Thyroid gland (tissue), 4 donors: ENCODE measurements at regions not wholly inside any gene's neighbourhood (a gene's known extent, or its start where the extent isn't known, plus 50 kb on each side); places are given as distances from the start of the nearest gene placed in this dataset.
"Not testable (repeated sequence)": the region's sequence is repeated elsewhere in the genome, so short reads cannot be mapped to it uniquely, and the experiment has no call there.

Experiments
- DNase-seq, 2 donors: peaks; one replicate each; pipeline ENCODE4 v3.0.0-alpha.2; 2019
- H3K27ac ChIP-seq, 3 donors: fragments of 200-600 bp; sonication (generic); 1 replicate in 2 of 3; 2 replicates in 1 of 3; pipeline ENCODE4 v1.5.1; 2016 to 2019; ENCODE audit warnings: mild to moderate bottlenecking in 1 of 3, moderate library complexity in 1 of 3
- H3K27me3 ChIP-seq: fragments of 200-600 bp; sonication (generic); one replicate; pipeline ENCODE4 v1.5.1; 2019
- H3K36me3 ChIP-seq, 2 donors: fragments of 200-600 bp; sonication (generic); one replicate each; pipeline ENCODE4 v1.5.1; 2016 to 2019
- H3K4me1 ChIP-seq, 2 donors: fragments of 200-600 bp; sonication (generic); one replicate each; pipeline ENCODE4 v1.5.1; 2017 to 2019
- H3K4me3 ChIP-seq, 3 donors: fragments of 200-600 bp; sonication (generic); replicated peaks in 1 of 3; 1 replicate in 2 of 3; 2 replicates in 1 of 3; pipeline ENCODE4 v1.5.1; 2016; ENCODE audit warnings: mild to moderate bottlenecking in 1 of 3
- H3K9me3 ChIP-seq: fragments of 200-600 bp; sonication (generic); one replicate; pipeline ENCODE4 v1.5.1; 2017
- POLR2A ChIP-seq, 2 donors: fragments of 450-650 bp; IDR thresholded peaks; one replicate each; pipeline ENCODE4 v1.6.1; 2017; ENCODE audit warnings: antibody characterized with exemption in 2 of 2, mild to moderate bottlenecking in 2 of 2, moderate library complexity in 1 of 2
- WGBS, 2 donors: methylation state at CpG; one replicate each; pipeline ENCODE4 v1.1.5; 2017; 5-methylcytosine and 5-hydroxymethylcytosine counted together
- intact Hi-C: fragments of 100-400 bp; cut with DNase I; formaldehyde crosslinking; loops from one replicate; pipeline ENCODE4 v1.15.1; 2023
- TF ChIP-seq, protein P1 (sequence below), 6 experiments: fragments of 200-600 bp in 3 of 6; fragments of 450-650 bp in 3 of 6; sonication (generic) in 3 of 6; IDR thresholded peaks; one replicate each; pipeline ENCODE4 v1.5.1; 2016 to 2019; ENCODE audit warnings: antibody characterized with exemption in 6 of 6, mild to moderate bottlenecking in 2 of 6, inconsistent platforms in 1 of 6, moderate library complexity in 1 of 6

DNA sequence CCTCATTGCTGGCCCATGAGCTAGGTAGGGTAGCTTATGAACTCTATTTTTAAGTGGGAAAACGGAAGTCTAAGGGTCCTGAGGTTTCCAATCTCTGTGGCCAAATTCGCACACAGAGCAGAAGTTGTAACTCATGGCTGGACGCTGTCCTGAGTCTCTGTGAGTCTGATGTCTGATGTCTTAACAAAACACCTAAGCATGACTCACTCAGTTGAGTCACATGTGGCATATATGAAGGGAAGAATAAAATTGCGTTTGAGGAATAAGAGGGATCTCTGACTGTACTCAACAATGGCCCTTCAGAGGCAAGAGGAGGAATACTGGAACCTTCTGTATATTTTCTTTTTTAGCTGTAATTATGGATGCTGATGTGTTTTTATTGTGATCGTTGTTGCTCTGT lies 569.7 kb downstream of the RIT2 start:
- Histone ChIP-seq H3K27ac (no peak overlapping the region), H3K4me3 (no peak overlapping the region), H3K36me3 (no peaks in the 10 kb centered on the region), H3K27me3 (no peaks in the 10 kb centered on the region), H3K9me3 (no peaks in the 10 kb centered on the region), H3K4me1 (no peaks in the 10 kb centered on the region)
- intact Hi-C loops, result no loop called here
- TF ChIP-seq, protein P1, sequence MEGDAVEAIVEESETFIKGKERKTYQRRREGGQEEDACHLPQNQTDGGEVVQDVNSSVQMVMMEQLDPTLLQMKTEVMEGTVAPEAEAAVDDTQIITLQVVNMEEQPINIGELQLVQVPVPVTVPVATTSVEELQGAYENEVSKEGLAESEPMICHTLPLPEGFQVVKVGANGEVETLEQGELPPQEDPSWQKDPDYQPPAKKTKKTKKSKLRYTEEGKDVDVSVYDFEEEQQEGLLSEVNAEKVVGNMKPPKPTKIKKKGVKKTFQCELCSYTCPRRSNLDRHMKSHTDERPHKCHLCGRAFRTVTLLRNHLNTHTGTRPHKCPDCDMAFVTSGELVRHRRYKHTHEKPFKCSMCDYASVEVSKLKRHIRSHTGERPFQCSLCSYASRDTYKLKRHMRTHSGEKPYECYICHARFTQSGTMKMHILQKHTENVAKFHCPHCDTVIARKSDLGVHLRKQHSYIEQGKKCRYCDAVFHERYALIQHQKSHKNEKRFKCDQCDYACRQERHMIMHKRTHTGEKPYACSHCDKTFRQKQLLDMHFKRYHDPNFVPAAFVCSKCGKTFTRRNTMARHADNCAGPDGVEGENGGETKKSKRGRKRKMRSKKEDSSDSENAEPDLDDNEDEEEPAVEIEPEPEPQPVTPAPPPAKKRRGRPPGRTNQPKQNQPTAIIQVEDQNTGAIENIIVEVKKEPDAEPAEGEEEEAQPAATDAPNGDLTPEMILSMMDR (IDR thresholded peaks at IDR 0.05), result no peak
- no peak for TF ChIP-seq POLR2A (IDR thresholded peaks at IDR 0.05)
- DNase-seq, result no peak
- WGBS, 2 donors, result 71 to 85% methylated on average over 5 of the region's 5 CpGs

DNA sequence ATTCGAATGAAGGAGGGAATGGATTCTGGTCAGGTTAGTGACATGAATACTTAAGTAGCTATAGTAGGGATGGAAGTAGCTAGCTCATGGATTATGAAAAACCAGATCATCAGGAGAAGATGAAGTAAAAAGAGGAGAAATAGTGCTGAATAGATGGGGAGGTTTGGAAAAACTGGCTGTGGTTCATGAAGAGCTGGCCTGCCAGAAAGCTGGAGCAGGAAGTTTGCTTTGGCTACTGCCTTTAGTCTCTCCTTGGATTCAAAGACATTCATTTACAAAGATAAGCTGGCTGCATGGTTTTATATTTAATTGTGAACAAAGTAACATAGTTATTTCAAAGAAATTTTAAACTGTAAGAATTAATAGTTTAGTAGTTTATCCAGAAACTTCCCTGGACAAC lies 567.0 kb downstream of the RIT2 start:
- Histone ChIP-seq H3K27me3 (no peaks in the 10 kb centered on the region), H3K36me3 (no peaks in the 10 kb centered on the region), H3K9me3 (no peaks in the 10 kb centered on the region), H3K27ac (no peak overlapping the region), H3K4me1 (no peaks in the 10 kb centered on the region), H3K4me3 (no peak overlapping the region)
- no peak for TF ChIP-seq POLR2A (IDR thresholded peaks at IDR 0.05)
- TF ChIP-seq, protein P1 (IDR thresholded peaks at IDR 0.05), result no peak
- no peak for DNase-seq
- intact Hi-C loops, result no loop called here
- whole genome bisulfite sequencing, 2 donors, result 70 to 76% methylated on average over 1 of the region's 1 CpG

DNA sequence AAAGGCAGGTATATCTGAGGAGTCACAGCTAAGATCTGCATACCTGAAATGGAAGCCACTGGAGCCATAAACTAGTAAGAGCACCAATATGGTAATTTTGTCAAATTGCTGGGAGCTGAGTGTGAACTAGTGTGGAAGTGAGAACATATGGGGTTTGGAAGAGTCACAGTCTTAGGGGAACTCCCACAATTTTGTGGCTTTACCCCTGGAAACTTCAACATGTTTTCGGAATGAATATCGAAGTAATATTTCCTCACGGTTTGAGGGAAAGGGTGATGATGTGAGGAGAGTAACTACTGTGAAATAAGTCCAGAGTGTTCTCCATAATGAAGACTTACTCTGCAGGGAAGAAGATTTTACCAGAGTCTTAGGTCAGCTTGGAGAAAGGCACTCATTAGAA lies 565.9 kb downstream of the RIT2 start:
- Histone ChIP-seq H3K9me3 (no peaks in the 10 kb centered on the region), H3K36me3 (no peaks in the 10 kb centered on the region), H3K27me3 (no peaks in the 10 kb centered on the region), H3K4me3 (no peak overlapping the region), H3K4me1 (no peaks in the 10 kb centered on the region), H3K27ac (no peak overlapping the region)
- intact Hi-C loops, result no loop called here
- no peak for DNase-seq
- 95 to 97% methylated on average over 3 of the region's 3 CpGs for WGBS, 2 donors
- TF ChIP-seq, protein P1 (IDR thresholded peaks at IDR 0.05), result no peak
- TF ChIP-seq POLR2A (IDR thresholded peaks at IDR 0.05), result no peak

DNA sequence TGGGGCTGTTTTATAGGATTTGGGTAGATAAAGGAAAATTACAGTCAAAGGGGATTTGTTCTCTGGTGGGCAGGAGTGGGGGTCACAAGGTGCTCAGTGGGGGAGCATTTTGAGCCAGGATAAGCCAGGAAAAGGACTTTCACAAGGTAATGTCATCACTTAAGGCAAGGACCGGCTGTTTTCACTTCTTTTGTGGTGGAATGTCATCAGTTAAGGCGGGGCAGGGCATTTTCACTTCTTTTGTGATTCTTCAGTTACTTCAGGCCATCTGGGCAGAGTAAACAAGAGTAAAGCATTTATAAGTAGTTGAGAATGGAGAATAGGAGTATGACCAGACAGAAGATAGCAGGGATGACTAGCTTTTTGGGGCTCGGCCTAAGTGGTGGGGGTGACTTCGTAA lies 562.9 kb downstream of the RIT2 start:
- H3K4me1 ChIP-seq, H3K4me3 ChIP-seq, H3K27ac ChIP-seq, H3K27me3 ChIP-seq, H3K36me3 ChIP-seq, intact Hi-C loops, H3K9me3 ChIP-seq, DNase-seq: not testable (repeated sequence)
- 79 to 89% methylated on average over 4 of the region's 4 CpGs for WGBS, 2 donors

DNA sequence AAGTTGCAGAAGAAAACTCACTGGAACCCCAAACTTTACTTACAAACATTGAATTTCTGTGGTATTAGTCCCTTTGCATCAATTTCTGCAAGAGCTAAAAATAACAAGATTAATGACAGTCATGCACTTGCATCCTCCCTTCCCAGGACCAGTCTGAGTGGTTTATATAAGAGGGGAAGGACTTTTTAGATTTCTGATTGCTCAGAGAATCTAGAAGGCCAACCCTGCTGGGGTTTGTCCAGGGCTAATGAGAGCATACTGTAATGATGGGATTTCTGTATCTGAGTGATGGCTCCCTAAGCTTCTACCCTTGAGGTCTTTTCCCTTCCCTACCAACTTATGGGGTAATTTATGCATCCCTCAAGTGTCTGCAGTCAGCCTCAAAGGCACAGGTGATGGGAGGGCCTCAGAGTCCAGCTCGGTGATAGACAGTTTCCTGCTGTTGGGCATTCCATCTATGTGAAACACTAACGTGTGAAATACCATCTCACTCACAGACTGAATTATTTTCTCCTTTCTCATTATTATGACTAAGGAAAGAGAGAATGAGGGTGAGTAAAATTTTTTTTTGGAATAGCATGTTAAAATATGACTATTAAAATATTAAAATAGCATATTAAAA lies 556.3 kb downstream of the RIT2 start:
- no peaks in the 10 kb centered on the region for H3K9me3 ChIP-seq
- H3K27me3 ChIP-seq, result no peaks in the 10 kb centered on the region
- WGBS, 2 donors, result 59 to 65% methylated on average over 2 of the region's 2 CpGs
- no peaks in the 10 kb centered on the region for H3K4me1 ChIP-seq
- no peak for DNase-seq
- intact Hi-C loops, result no loop called here
- TF ChIP-seq, protein P1 (IDR thresholded peaks at IDR 0.05), result no peak
- no peak for TF ChIP-seq POLR2A (IDR thresholded peaks at IDR 0.05)
- H3K4me3 ChIP-seq, result no peak overlapping the region
- no peaks in the 10 kb centered on the region for H3K36me3 ChIP-seq
- no peak overlapping the region for H3K27ac ChIP-seq

DNA sequence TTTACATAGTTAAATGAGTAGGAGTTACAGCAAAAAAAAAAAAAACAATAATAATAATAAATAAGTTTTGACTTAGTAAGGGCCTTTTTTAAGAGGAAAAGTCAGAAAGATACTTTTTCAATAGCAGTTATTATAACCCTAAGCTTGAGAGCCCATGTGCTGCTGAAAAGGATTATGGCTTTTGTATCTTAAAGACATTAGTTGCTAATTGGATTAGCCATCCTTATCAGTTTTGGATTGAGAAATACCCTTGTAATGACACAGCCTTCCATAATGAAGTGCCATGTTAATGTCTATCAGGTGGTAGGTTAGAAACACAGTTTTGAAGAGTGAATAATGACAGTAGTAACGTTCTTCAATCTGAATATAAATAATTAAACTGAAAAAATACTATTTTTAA lies 554.0 kb downstream of the RIT2 start:
- Histone ChIP-seq H3K27me3 (no peaks in the 10 kb centered on the region), H3K36me3 (no peaks in the 10 kb centered on the region), H3K4me1 (no peaks in the 10 kb centered on the region), H3K27ac (no peak overlapping the region), H3K9me3 (no peaks in the 10 kb centered on the region), H3K4me3 (no peak overlapping the region)
- intact Hi-C loops, result no loop called here
- no peak for DNase-seq
- 66 to 70% methylated on average over 1 of the region's 1 CpG for WGBS, 2 donors
- TF ChIP-seq, protein P1 (IDR thresholded peaks at IDR 0.05), result no peak
- no peak for TF ChIP-seq POLR2A (IDR thresholded peaks at IDR 0.05)
